ELR (cell line): ENCODE measurements at regions not wholly inside any gene's neighbourhood (a gene's known extent, or its start where the extent isn't known, plus 50 kb on each side); places are given as distances from the start of the nearest gene placed in this dataset.

Source experiments
- DNase-seq: peaks from one replicate; pipeline ENCODE4 v3.0.0-alpha.2; 2015; ENCODE audit warnings: low read depth

GRCh38 chr21:16420031-16420724 lies 690.4 kb downstream of the USP25 start:
- DNase-seq = no peak

GRCh38 chr21:16421007-16421406 lies 691.2 kb downstream of the USP25 start:
- no peak for DNase-seq

GRCh38 chr21:16421965-16422364 lies 692.2 kb downstream of the USP25 start:
- DNase-seq = no peak

- DNase-seq = no peak
These were observed 692.9 kb downstream of the USP25 start for GRCh38 chr21:16422702-16423101.

- DNase-seq = no peak
These were observed 694.1 kb downstream of the USP25 start for GRCh38 chr21:16423921-16424320.

GRCh38 chr21:16424331-16424751 lies 694.6 kb downstream of the USP25 start:
- no peak for DNase-seq

- DNase-seq = no peak
These were observed 695.6 kb downstream of the USP25 start for GRCh38 chr21:16425376-16425775.

- DNase-seq = no peak
These were observed 697.2 kb downstream of the USP25 start for GRCh38 chr21:16426936-16427335.

GRCh38 chr21:16427587-16428087 lies 697.9 kb downstream of the USP25 start:
- DNase-seq = no peak

GRCh38 chr21:16437586-16437985 lies 707.8 kb downstream of the USP25 start:
- no peak for DNase-seq

- no peak for DNase-seq
These were observed 709.0 kb downstream of the USP25 start for GRCh38 chr21:16438761-16439160.

GRCh38 chr21:16441789-16442188 lies 712.0 kb downstream of the USP25 start:
- DNase-seq = no peak

GRCh38 chr21:16454399-16454798 lies 724.6 kb downstream of the USP25 start:
- DNase-seq = peak; percentile 19

- DNase-seq = no peak
These were observed 725.7 kb downstream of the USP25 start for GRCh38 chr21:16455526-16455925.

- no peak for DNase-seq
These were observed 726.2 kb downstream of the USP25 start for GRCh38 chr21:16455978-16456377.

GRCh38 chr21:16457498-16457897 lies 727.7 kb downstream of the USP25 start:
- DNase-seq = no peak

GRCh38 chr21:16460936-16461335 lies 731.2 kb downstream of the USP25 start:
- peak; percentile 2 for DNase-seq

GRCh38 chr21:16464211-16464889 lies 734.6 kb downstream of the USP25 start:
- DNase-seq = peak; percentile 46

GRCh38 chr21:16468184-16468583 lies 738.4 kb downstream of the USP25 start:
- peak; percentile 27 for DNase-seq

- DNase-seq = no peak
These were observed 744.2 kb downstream of the USP25 start for GRCh38 chr21:16473988-16474387.

- DNase-seq = no peak
These were observed 746.5 kb downstream of the USP25 start for GRCh38 chr21:16476056-16476825.

- DNase-seq = no peak
These were observed 758.3 kb downstream of the USP25 start for GRCh38 chr21:16488042-16488441.

GRCh38 chr21:16492356-16492755 lies 762.6 kb downstream of the USP25 start:
- DNase-seq = no peak
